ENCODE measurements at regions not wholly inside any gene's neighbourhood (a gene's known extent, or its start where the extent isn't known, plus 50 kb on each side); places are given as distances from the start of the nearest gene placed in this dataset.

- TF ChIP-seq POLR2A (IDR thresholded peaks at IDR 0.05) (no peak), CTCF (IDR thresholded peaks at IDR 0.05) (no peak)
These were observed 150.9 kb downstream of the TTC6 start for GRCh38 chr14:37746140-37746832.

Measured in uterus (tissue), 2 donors.